Activated CD4-positive, alpha-beta T cell treated with anti-CD3 and anti-CD28 coated beads, Interleukin-2, Interleukin-4, amounts not matched to agents 100 ng/mL and 50 ng/mL, durations not matched to agents 16 hours and 8 hours (primary cell): ENCODE measurements at regions not wholly inside any gene's neighbourhood (a gene's known extent, or its start where the extent isn't known, plus 50 kb on each side); places are given as distances from the start of the nearest gene placed in this dataset.
"Not testable (repeated sequence)": the region's sequence is repeated elsewhere in the genome, so short reads cannot be mapped to it uniquely, and the experiment has no call there.

ENCODE experiments used
- DNase-seq: peaks from one replicate; pipeline ENCODE4 v3.0.0-alpha.2; 2020; ENCODE audit warnings: low spot score

DNA sequence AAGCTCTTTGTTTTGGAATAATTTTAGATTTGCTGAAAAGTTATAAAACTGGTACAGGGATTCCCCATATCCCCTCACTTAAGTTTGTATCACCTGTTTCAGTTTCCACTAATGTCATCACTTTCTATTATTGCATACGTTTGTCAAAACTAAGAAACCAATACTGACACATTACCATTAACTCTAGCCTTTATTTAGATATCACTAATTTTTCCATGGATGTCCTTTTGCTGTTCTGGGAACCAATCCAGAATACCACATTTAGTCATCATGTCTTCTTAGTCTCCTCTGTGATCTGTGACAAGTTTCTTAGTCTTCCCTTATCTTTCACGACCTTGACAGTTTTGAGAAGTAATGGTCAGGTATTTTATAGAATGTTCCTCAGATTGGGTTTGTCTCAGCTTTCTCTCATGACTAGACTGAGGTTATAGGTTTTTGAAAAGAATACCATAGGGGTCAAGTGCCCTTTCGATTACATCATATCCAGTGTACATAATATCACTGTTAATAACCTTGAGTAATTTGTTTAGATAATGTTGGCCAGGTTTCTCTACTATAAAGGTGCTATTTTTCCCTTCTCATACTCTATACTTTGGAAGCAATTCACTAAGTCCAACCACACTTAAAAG is 51.9 kb upstream of the NMUR2 start:
- no peak for DNase-seq

DNA sequence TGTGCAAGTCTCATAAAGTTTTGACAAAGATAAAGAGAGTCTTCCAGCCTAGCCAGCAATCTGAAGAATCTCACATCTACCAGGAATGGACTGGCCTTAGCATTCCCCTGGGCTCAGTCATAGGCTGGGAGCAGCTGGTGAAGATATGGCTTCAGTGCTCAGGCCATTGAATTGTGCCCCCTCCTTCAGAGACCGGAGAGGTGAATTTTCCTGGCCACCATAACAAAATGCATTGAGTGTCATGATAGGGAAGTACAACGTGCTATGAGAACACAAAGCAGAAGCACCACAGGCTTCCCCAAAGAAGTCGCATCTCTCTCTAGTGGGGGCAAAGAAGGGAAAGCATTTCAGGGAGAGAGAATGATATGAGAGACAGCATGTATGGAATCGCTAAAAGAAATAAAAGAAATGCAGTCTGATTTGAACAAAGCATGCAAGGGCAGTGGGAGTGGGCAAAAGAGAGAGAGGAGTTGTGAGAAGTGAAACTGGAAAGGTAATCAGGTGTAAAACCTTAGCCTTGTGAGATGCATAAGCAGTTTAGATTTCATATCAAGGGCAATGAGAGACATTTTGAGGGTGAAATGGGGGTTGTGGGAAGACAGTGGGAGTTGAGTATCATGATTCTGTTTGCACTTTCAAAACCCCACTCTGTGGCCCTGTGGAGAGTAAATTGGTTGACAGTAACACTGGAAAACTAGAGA is 57.1 kb upstream of the NMUR2 start:
- peak; percentile 4 for DNase-seq

DNA sequence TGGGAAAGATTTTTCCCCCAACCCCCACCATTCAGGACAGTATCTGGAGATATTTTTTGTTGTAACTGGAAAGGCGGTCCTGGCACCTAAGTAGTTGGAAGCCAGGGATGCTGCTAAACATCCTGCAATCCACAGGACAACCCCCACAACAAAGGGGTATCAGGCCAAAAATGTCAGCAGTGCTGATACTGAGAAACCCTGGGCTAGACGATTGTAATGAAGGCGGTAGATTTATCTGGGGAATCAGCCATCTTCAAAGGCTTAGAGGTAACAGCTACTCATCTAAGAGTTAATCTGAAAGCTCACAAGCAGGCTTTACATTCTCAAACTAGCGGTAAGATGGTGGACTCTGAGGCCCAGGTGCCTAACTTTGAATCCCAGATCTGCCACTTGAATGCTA is 59.0 kb upstream of the NMUR2 start:
- DNase-seq = no peak

DNA sequence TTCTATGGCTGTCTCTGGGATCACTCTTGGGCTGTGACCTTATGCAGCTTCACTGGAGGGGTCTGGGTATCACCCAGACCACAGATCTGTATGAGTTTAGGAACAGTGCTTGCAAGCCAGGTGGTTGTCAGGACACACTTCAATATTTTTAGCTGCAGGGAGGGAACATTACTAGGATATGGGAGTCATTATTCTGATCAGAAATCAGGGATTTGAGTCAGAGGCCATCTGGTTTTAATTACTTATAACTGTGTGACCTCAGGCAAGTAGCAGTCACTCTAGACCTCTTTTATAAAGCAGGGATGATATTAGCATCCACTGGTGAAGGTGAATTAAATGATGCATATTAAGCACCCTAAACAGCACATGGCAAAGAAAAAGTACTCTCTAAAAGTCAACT is 60.1 kb upstream of the NMUR2 start:
- no peak for DNase-seq

DNA sequence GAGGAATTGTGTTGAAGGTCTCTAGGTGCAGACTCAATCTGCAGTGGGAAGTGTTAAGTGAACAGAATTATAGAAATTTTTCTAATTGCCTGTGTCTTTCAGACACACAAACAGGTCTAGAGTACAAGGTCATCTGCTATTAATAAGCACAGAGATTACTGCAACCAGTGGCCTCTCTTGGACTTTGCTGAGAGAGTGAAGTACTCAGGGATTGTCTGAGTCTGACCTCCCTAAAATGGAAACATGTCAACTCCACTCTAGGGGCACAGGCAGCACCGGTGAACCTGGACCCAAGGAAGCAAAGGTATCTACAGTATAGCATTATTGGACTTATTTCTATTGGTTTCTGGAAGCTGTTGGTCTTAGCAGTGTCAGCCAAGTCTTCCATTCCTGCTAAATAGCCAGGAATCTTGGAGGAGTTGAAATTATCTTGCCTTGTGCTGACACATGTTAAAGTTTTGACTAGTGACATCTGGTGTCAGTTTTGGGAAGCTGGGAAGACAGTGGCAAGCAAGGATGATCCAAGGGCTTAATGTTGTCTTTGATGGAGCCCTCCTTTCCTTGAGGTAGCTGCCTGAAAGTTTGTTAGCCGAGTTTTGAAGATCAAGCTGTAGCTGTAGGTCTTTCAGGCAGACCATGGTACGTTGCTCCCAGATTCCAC is 61.1 kb upstream of the NMUR2 start:
- DNase-seq = no peak

DNA sequence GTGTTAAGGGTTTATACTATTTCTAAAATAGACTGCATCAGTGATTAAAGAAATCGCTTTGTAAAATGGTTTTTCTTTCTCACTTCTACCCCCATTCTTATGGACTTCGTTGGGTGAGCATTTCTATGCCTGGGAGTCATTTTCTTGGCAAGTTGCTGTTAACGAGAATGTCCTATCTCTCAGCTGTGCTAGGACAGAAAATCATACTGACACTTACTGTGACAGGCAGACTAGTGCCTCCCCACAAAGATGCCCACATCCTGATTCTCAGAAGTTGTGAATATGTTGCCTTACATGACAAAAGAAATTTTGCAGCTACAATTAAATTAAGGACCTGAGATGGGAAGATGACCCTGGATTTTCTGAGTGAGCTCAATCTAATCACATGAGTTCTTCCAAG is 65.1 kb upstream of the NMUR2 start:
- no peak for DNase-seq

DNA sequence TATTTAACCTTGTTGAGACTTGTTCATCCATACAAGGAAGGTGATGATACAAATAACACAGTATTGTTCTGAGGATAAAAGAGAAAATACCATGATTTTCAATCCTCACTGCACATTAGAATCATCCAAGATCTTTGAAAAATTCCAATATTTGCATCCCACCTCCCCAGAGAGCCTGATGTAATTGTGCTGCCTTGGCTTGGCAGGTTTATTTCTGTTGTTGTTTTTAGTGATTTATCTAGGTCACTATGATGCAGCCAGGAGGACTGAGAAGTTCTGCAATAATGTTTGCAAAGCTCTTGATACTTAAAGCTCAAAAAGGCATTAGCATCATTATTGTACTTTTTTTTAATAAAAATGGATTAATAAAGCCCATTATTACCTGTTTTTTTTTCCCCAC is 67.0 kb upstream of the NMUR2 start:
- no peak for DNase-seq

DNA sequence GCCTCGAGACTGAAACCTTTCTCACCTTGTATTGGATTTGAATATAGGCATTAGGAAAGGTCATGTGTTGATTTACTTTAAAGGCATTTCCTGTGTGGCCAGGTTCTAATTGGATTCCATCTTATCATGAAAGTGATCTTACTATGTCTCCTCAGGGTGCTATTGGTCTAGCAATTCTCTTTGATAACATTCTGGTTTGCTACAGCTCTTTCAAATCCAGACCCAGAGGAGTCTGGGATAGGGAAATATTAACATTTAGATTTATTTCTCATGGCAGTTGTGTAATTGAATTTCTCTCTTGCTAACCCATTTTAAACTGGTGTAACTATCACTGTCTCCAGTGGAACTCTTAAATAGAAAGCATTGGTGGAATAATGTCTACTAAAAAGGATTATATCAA is 69.9 kb upstream of the NMUR2 start:
- no peak for DNase-seq

DNA sequence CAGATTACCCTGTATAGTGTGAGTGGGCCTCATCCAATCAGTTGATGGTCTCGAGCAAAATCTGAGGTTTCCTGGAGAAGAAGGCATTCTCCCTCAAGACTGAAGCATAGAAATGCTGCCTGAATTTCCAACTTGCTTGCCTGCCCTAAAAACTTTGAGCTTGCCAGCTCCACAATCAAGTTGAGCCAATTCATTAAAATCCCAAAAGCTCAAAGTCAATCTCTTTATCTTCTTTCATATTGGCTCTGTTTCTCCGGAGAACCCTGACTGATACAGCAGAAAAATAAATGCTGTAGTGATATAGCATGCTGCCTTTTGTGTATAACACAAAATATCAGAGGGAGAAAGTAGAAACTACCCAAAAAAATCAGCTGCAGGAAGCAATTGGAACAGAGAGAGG is 72.5 kb upstream of the NMUR2 start:
- DNase-seq = no peak

DNA sequence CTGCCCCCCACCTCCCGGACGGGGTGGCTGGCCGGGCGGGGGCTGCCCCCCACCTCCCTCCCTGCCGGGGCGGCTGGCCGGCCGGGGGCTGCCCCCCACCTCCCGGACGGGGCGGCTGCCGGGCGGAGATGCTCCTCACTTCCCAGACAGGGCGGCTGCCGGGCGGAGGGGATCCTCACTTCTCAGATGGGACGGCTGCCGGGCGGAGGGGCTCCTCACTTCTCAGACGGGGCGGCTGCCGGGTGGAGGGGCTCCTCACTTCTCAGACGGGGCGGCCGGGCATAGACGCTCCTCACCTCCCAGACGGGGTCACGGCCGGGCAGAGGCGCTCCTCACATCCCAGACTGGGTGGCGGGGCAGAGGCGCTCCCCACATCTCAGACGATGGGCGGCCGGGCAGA is 74.8 kb upstream of the NMUR2 start:
- not testable (repeated sequence) for DNase-seq

DNA sequence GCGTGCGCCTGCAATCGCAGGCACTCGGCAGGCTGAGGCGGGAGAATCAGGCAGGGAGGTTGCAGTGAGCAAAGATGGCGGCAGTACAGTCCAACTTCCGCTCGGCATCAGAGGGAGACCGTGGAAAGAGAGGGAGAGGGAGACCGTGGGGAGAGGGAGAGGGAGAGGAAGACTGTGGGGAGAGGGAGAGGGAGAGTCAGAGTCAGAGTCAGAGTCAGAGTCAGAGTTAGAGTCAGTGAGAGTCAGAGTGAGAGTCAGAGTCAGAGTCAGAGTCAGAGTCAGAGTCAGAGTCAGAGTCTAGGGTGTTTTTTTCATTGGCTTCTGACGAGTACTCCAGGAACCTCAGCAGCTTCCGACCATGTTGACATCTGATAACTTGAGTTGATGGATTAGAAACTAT is 75.6 kb upstream of the NMUR2 start:
- peak; percentile 4 for DNase-seq

DNA sequence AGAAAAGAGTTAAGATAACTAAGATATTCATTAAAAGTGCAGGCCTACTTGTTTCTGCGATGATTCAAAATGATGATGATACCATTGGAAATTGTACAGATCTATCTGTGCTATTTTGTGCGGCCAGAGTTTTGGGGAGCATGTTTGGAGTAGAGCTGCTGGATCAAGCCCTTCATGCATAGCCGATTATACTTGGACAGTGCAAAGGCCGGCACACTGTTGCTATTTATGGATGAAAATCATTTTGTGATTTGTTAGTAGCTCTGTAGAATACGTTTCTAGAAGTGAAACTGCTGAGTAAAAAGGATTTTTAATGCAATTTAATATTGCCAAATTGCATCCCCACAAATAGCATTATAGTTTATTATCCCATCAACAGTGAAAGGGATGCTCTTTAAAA is 82.1 kb upstream of the NMUR2 start:
- no peak for DNase-seq

DNA sequence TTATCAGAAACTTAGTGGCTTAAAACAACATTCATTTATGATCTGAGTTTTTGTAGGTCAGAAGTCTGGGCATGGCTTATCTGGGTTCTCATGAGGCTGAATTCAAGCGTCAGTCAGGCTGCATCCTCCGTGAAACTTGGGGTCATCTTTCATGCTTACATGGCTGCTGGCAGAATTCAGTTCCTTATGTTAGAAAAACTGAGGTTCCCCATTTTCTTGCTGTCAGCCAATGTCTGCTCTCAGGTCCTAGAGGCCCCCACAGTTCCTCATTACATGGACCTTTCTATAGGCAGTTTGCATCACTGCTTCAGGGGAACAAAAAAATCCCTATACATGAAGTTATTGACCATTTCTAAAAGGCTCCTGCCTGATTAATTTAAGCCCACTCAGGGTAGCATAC is 83.8 kb upstream of the NMUR2 start:
- DNase-seq = no peak

DNA sequence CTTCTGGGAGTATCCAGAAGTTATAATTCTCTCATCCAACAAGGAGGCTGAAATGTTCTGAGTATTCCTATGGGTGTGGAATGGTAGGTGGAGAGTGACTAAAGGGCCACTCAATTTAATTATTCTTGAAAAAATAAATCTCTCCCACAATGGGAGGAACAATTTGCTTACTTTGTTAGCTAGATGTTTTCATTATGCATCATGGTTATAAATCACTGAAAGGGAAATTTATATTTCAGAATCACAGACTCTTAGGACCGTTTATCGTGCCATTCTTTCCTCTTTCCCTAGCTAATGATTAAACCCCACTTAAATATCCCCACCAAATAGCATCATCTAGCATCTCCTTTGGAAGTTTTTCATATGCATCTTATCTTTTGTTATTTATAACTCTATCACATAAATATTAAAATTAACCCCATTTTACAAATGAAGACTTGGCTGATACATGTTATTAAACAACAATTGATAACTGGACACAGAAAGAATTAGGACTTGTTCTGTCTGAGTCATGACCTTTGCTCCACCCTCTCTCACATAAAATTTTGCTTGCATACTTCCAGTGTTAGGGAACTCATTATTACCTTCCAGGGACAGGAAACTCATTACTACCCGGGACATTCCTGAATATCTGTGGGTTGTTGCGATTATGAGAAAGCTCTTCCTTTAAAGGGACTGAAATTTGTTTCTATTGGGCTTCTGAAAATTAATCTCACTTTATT is 94.9 kb upstream of the NMUR2 start:
- DNase-seq = no peak

DNA sequence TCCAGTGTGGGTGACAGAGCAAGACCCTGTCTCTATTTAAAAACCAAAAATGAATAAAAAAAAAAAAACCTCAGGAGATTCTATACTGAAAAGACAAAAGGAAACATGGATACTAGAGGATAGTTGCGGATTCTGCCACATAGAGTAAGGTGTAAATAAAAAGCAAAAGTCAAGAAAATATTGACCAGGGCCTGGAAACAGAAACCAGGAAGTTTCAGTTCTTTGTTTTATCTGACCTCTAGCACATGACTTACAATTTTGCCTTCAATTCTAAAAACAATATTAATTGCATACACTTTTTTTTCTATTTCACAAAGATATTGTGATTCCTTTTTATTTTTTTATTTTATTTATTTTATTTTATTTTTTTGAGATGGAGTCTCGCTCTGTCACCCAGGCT is 96.2 kb upstream of the NMUR2 start:
- DNase-seq = no peak

DNA sequence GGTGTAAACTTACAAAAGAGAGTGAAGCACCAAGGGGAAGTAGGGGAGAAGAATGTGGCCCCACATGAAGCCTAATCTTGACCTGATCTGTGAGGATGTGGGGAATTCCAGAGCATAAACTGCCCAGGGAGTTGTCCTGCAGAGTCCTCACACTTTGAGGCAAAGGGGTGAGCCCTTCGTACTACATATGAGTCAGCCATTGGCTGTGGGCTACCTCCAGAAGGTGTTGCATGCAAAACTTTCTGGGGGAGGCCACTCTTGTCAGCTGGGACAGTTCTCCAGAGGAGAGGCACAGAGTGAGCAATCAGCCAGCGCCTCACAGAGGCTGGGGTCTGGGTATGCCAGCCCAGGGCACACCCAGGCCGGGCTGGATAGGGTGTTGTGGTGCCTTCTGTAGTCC is 98.1 kb upstream of the NMUR2 start:
- DNase-seq = no peak

DNA sequence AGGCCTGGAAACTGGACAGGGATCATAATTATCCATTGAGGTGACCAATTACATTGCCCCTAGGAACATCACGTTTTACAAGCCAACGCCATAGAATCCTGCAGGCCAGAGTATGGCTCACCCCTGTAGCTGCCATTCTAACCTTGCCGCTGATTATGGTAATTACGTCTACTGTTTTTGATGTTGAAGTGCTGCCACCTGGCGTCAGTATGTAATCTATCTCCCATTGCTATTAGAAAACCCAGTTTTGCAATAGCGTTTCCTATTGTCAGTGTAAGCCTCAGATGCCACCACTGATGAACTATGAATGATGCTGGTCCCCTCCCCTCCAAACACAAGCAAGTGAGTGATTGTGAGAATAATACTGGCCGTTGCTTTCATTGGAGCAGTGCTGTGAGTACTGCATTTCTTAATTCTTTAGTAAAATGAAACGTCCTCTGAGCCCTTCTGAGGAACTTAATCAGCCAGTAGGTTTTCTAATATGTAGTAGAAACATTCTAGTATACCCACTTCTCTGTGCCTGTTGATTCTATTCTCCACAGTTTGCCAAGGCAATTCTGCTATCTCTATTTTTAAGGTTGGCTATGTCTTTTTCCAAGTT is 100.5 kb upstream of the NMUR2 start:
- peak; percentile 49 for DNase-seq

DNA sequence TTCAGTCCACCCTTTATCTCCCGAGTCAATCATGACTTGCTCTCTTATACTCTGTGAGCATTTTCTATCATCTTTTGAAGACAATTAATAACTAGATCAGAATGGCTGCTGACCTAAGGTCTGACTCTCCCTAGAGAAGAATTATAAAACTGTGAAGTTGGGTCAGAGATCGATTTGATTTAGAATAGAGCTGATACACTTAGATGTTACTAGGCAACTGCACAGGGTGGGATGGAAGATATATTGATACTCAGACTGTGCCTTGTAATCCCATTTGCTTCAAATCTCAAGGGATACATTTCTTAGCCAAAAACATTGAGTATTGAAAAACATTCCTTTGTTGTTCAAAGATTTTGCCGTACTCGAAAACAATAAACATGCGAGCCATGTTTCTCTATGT is 106.0 kb upstream of the NMUR2 start:
- DNase-seq = no peak

DNA sequence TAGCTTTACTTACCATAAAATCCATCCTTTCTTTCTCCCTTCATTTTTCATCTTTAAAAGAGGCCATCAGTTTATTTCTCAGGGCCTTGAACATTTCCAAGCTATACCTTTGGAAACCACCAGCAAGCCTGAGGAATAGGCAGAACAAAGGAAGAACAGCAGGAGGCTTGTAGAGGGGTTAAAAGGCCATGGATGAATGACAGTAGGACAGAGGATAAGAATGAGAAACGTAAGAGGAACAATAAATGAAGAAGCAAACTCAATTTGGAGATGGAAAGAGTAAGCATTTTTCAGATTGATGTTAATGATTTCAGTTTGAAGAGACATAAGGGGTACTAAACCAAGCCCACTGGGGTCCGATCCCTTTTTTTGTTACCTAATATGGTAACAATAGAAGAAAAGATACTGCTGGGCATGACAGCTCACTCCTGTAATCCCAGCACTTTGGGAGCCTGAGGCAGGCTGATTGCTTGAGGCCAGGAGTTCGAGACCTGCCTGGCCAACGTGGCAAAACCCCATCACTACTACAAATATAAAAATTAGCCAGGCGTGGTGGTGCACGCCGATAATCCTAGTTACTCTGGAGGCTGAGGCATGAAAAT is 106.6 kb upstream of the NMUR2 start:
- DNase-seq = no peak

DNA sequence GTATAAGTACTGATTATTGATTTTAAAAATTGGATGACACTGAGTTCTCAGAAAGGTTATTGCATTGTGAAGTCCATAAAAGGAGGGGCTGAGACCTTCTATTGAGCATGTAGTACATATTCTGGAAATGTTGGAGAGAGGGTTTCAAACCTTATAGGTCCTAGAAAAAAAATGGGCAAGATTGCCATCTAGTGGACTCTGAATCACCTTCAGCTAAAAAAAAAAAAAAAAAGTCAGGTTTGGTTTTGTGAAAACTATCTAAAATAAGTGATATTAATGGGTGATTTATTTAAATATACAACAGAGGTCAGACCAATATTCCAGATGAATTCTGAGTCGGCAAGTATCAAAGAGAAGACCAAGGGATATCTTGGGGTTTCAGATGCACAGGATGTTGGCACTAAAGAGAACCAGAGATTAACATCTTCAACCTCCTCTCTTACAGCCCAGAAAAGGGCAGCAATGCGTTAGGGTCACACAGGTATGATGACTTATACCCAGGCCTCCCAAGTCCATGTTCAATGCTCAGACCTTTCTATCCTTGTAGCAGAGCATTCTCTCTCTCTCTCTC is 109.8 kb upstream of the NMUR2 start:
- DNase-seq = peak; percentile 7

DNA sequence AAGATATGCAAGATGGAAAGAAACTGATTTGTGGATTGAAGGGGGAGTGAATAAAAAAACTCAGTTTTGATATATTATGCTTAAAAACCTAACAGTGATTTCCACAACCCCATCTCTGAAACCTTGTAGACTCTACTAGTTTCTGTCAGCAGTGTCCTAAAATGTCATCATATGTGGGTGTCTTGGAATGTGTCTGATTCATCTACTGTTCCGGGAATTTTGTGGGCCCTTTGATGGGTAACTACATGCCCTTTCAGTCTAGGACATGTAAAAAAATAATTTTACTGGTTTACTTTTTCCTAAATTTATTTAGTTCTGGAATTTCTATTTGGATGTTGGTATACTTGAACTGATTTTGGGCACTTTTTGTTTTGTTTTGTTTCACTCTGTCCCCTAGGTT is 118.9 kb upstream of the NMUR2 start:
- no peak for DNase-seq
